T-cell (primary cell): ENCODE measurements at regions not wholly inside any gene's neighbourhood (a gene's known extent, or its start where the extent isn't known, plus 50 kb on each side); places are given as distances from the start of the nearest gene placed in this dataset.

Source experiments
- ATAC-seq, 4 experiments: fragments of 200-7000 bp in 3 of 4; fragments of 150-1000 bp in 1 of 4; cut with Tn5 transposase; replicated peaks in 1 of 4; 1 replicate in 3 of 4; 2 replicates in 1 of 4; pipeline ENCODE4 v1.10.0; 2021; ENCODE audit warnings: moderate library complexity in 3 of 4, mild to moderate bottlenecking in 2 of 4, moderate number of reproducible peaks in 1 of 4
- CTCF ChIA-PET, 2 donors: fragments of 300-600 bp; sonication (Branson Sonifier 250); formaldehyde crosslinking; loops; one replicate each; lab custom pipeline; 2022; ENCODE audit warnings: antibody characterized with exemption in 2 of 2; lab: Charles Lee
- POLR2A ChIA-PET, 2 donors: fragments of 300-600 bp; sonication (Branson Sonifier 250); formaldehyde crosslinking; loops; one replicate each; lab custom pipeline; 2022; ENCODE audit warnings: antibody characterized with exemption in 2 of 2; lab: Charles Lee
- DNase-seq, 35 experiments: peaks; one replicate each; pipeline versions ENCODE4 v3.0.0 to v3.0.0-alpha.2; 2013 to 2023
- H3K27ac ChIP-seq: one replicate; pipeline ENCODE4 v1.5.1; 2013; ENCODE audit warnings: low read length
- H3K27me3 ChIP-seq, 2 experiments: replicated peaks in 1 of 2; 1 replicate in 1 of 2; 2 replicates in 1 of 2; pipeline versions ENCODE4 v1.6.1 to v1.7.0; 2013; ENCODE audit warnings: low read length in 1 of 2, mixed read lengths in 1 of 2; ENCODE audit not compliant: control insufficient read depth in 2 of 2, insufficient read depth in 2 of 2; ENCODE audit errors: extremely low read depth in 1 of 2
- H3K36me3 ChIP-seq, 2 donors: 1 replicate in 1 of 2; 2 replicates in 1 of 2; pipeline versions ENCODE4 v1.6.1 to v1.7.0; 2013; ENCODE audit warnings: low read length in 1 of 2; ENCODE audit not compliant: control insufficient read depth in 2 of 2, insufficient read depth in 1 of 2; ENCODE audit errors: extremely low read depth in 1 of 2
- H3K4me1 ChIP-seq, 2 experiments: 1 replicate in 1 of 2; 2 replicates in 1 of 2; pipeline versions ENCODE4 v1.6.1 to v1.7.0; 2013; ENCODE audit warnings: low read length in 2 of 2, mixed read lengths in 1 of 2; ENCODE audit not compliant: insufficient read depth in 2 of 2, control insufficient read depth in 1 of 2; ENCODE audit errors: extremely low read depth in 1 of 2
- H3K4me3 ChIP-seq, 2 donors: 1 replicate in 1 of 2; 2 replicates in 1 of 2; pipeline versions ENCODE4 v1.5.1 to v1.7.0; 2013; ENCODE audit warnings: mild to moderate bottlenecking in 2 of 2, low read length in 1 of 2, moderate library complexity in 1 of 2; ENCODE audit not compliant: control insufficient read depth in 1 of 2; ENCODE audit errors: extremely low read depth in 1 of 2
- H3K9me3 ChIP-seq: 2 replicates; pipeline ENCODE4 v1.7.0; 2013
- H3K27ac Mint-ChIP-seq, 2 donors: one replicate each; pipeline ENCODE4 v1.8.0; 2020 to 2021; ENCODE audit warnings: mild to moderate bottlenecking in 2 of 2, mixed read lengths in 2 of 2
- H3K27me3 Mint-ChIP-seq, 2 donors: one replicate each; pipeline ENCODE4 v1.8.0; 2021 to 2022; ENCODE audit warnings: mixed read lengths in 2 of 2
- H3K36me3 Mint-ChIP-seq: one replicate; pipeline ENCODE4 v1.8.0; 2021; ENCODE audit warnings: mixed read lengths
- H3K4me1 Mint-ChIP-seq, 3 donors: one replicate each; pipeline ENCODE4 v1.8.0; 2020 to 2022; ENCODE audit warnings: mixed read lengths in 3 of 3, mild to moderate bottlenecking in 1 of 3
- H3K4me3 Mint-ChIP-seq, 3 donors: one replicate each; pipeline ENCODE4 v1.8.0; 2020 to 2022; ENCODE audit warnings: mild to moderate bottlenecking in 3 of 3, mixed read lengths in 3 of 3, moderate library complexity in 3 of 3
- H3K9me3 Mint-ChIP-seq, 3 donors: one replicate each; pipeline ENCODE4 v1.8.0; 2020 to 2022; ENCODE audit warnings: mixed read lengths in 3 of 3
- WGBS: methylation state at CpG from one replicate; pipeline ENCODE4 v1.1.5; 2013; ENCODE audit warnings: missing lambda C conversion rate; ENCODE audit not compliant: insufficient coverage; 5-methylcytosine and 5-hydroxymethylcytosine counted together

- Histone ChIP-seq H3K27me3 (peaks cover 0 to 10% of the 10 kb centered on the region in 2 experiments), H3K4me3 (no peak overlapping the region), H3K36me3 (no peaks in the 10 kb centered on the region), H3K27ac (no peak overlapping the region), H3K9me3 (no peaks in the 10 kb centered on the region), H3K4me1 (no peaks in the 10 kb centered on the region)
- no peak overlapping the region for H3K27ac Mint-ChIP-seq
- DNase-seq: no peak
- no peaks in the 10 kb centered on the region for H3K36me3 Mint-ChIP-seq
- no peaks in the 10 kb centered on the region for H3K27me3 Mint-ChIP-seq
- 74% methylated on average over 7 of the region's 7 CpGs for WGBS
- H3K9me3 Mint-ChIP-seq: no peaks in the 10 kb centered on the region
- no peak overlapping the region for H3K4me3 Mint-ChIP-seq
- no peaks in the 10 kb centered on the region for H3K4me1 Mint-ChIP-seq
- CTCF ChIA-PET: no interaction called here
- no peak for ATAC-seq
- POLR2A ChIA-PET: no interaction called here
These were observed 123.3 kb upstream of the CTNNB1 start for GRCh38 chr3:41075975-41076374.

GRCh38 chr3:41076399-41076798 lies 122.9 kb upstream of the CTNNB1 start:
- Mint-ChIP-seq H3K4me3 (no peak overlapping the region), H3K9me3 (no peaks in the 10 kb centered on the region), H3K36me3 (no peaks in the 10 kb centered on the region), H3K27me3 (no peaks in the 10 kb centered on the region), H3K27ac (no peak overlapping the region), H3K4me1 (no peaks in the 10 kb centered on the region)
- Histone ChIP-seq H3K36me3 (no peaks in the 10 kb centered on the region), H3K27me3 (peaks cover 0 to 10% of the 10 kb centered on the region in 2 experiments), H3K9me3 (no peaks in the 10 kb centered on the region), H3K27ac (no peak overlapping the region), H3K4me3 (no peak overlapping the region), H3K4me1 (no peaks in the 10 kb centered on the region)
- no peak for DNase-seq
- CTCF ChIA-PET: no interaction called here
- no peak for ATAC-seq
- POLR2A ChIA-PET: no interaction called here

- WGBS: 75% methylated on average over 2 of the region's 4 CpGs
- Mint-ChIP-seq H3K27ac (no peak overlapping the region), H3K4me1 (no peaks in the 10 kb centered on the region), H3K4me3 (no peak overlapping the region), H3K27me3 (no peaks in the 10 kb centered on the region), H3K9me3 (no peaks in the 10 kb centered on the region), H3K36me3 (no peaks in the 10 kb centered on the region)
- POLR2A ChIA-PET: no interaction called here
- Histone ChIP-seq H3K36me3 (no peaks in the 10 kb centered on the region), H3K4me3 (no peak overlapping the region), H3K27me3 (peaks cover 0 to 10% of the 10 kb centered on the region in 2 experiments), H3K9me3 (no peaks in the 10 kb centered on the region), H3K4me1 (no peaks in the 10 kb centered on the region), H3K27ac (no peak overlapping the region)
- CTCF ChIA-PET: interaction anchor here in 1 of 2 donors (0.6 kb wide), 1 partner anchor 778 kb away, joined by 11 read pairs; no protein-coding TSS in a partner anchor
- no peak for ATAC-seq
- no peak for DNase-seq
These were observed 119.2 kb upstream of the CTNNB1 start for GRCh38 chr3:41080141-41080540.

- DNase-seq (no peak), ATAC-seq (no peak)
- Mint-ChIP-seq H3K27me3 (peaks cover 0 to 8% of the 10 kb centered on the region in 2 donors), H3K4me3 (no peak overlapping the region), H3K9me3 (no peaks in the 10 kb centered on the region), H3K27ac (no peak overlapping the region), H3K36me3 (no peaks in the 10 kb centered on the region), H3K4me1 (no peaks in the 10 kb centered on the region)
- H3K9me3 ChIP-seq: no peaks in the 10 kb centered on the region
- WGBS: no CpG with 5 or more reads among the region's 1 CpG
- CTCF ChIA-PET: no interaction called here
- no peaks in the 10 kb centered on the region for H3K36me3 ChIP-seq
- H3K27me3 ChIP-seq: peaks cover 0 to 3% of the 10 kb centered on the region in 2 experiments
- no peak overlapping the region for H3K27ac ChIP-seq
- no peak overlapping the region for H3K4me3 ChIP-seq
- POLR2A ChIA-PET: interaction anchor here in 1 of 2 donors (0.6 kb wide), 1 partner anchor 66 kb away, joined by 3 read pairs; no protein-coding TSS in a partner anchor
- no peaks in the 10 kb centered on the region for H3K4me1 ChIP-seq
These were observed 110.4 kb upstream of the CTNNB1 start for GRCh38 chr3:41088882-41089281.

- H3K36me3 Mint-ChIP-seq: no peaks in the 10 kb centered on the region
- H3K9me3 Mint-ChIP-seq: no peaks in the 10 kb centered on the region
- ChIA-PET CTCF (no interaction called here), POLR2A (interaction anchor here in 1 of 2 donors (0.6 kb wide), 1 partner anchor 65 kb away, joined by 3 read pairs; no protein-coding TSS in a partner anchor)
- H3K27me3 Mint-ChIP-seq: peaks cover 0 to 8% of the 10 kb centered on the region in 2 donors
- ATAC-seq (no peak), DNase-seq (no peak)
- 80% methylated on average over 1 of the region's 1 CpG for WGBS
- Histone ChIP-seq H3K9me3 (no peaks in the 10 kb centered on the region), H3K36me3 (no peaks in the 10 kb centered on the region), H3K4me1 (no peaks in the 10 kb centered on the region), H3K27ac (no peak overlapping the region), H3K4me3 (no peak overlapping the region), H3K27me3 (peaks cover 0 to 3% of the 10 kb centered on the region in 2 experiments)
- no peak overlapping the region for H3K27ac Mint-ChIP-seq
- H3K4me3 Mint-ChIP-seq: no peak overlapping the region
- H3K4me1 Mint-ChIP-seq: no peaks in the 10 kb centered on the region
These were observed 109.7 kb upstream of the CTNNB1 start for GRCh38 chr3:41089566-41089965.

GRCh38 chr3:41092844-41093243 lies 106.5 kb upstream of the CTNNB1 start:
- Mint-ChIP-seq H3K27ac (no peak overlapping the region), H3K36me3 (no peaks in the 10 kb centered on the region), H3K4me3 (no peak overlapping the region), H3K9me3 (no peaks in the 10 kb centered on the region), H3K27me3 (no peaks in the 10 kb centered on the region), H3K4me1 (no peaks in the 10 kb centered on the region)
- Histone ChIP-seq H3K27me3 (no peaks in the 10 kb centered on the region), H3K4me1 (no peaks in the 10 kb centered on the region), H3K9me3 (no peaks in the 10 kb centered on the region), H3K36me3 (no peaks in the 10 kb centered on the region), H3K4me3 (no peak overlapping the region), H3K27ac (no peak overlapping the region)
- POLR2A ChIA-PET: no interaction called here
- WGBS: 94% methylated on average over 4 of the region's 4 CpGs
- DNase-seq: no peak
- CTCF ChIA-PET: no interaction called here
- ATAC-seq: no peak

- Mint-ChIP-seq H3K9me3 (peaks cover 0 to 3% (median 0%) of the 10 kb centered on the region in 3 donors), H3K36me3 (no peaks in the 10 kb centered on the region), H3K27ac (no peak overlapping the region), H3K4me3 (no peak overlapping the region), H3K4me1 (no peaks in the 10 kb centered on the region), H3K27me3 (peaks cover 0 to 3% of the 10 kb centered on the region in 2 donors)
- ATAC-seq (no peak), DNase-seq (no peak)
- ChIA-PET CTCF (no interaction called here), POLR2A (no interaction called here)
- H3K4me1 ChIP-seq: no peaks in the 10 kb centered on the region
- H3K36me3 ChIP-seq: no peaks in the 10 kb centered on the region
- no peaks in the 10 kb centered on the region for H3K27me3 ChIP-seq
- no peak overlapping the region for H3K27ac ChIP-seq
- H3K9me3 ChIP-seq: no peaks in the 10 kb centered on the region
- H3K4me3 ChIP-seq: no peak overlapping the region
- WGBS: 96% methylated on average over 3 of the region's 3 CpGs
These were observed 105.8 kb upstream of the CTNNB1 start for GRCh38 chr3:41093476-41093875.
